ENCODE measurements at regions not wholly inside any gene's neighbourhood (a gene's known extent, or its start where the extent isn't known, plus 50 kb on each side); places are given as distances from the start of the nearest gene placed in this dataset.

GRCh38 chr4:65960751-65961150, 290.5 kb upstream of the EPHA5 start:
- TF ChIP-seq CTCF (conservative IDR thresholded peaks at IDR 0.05; ENCODE audit: low read depth, low read length) = no peak
- no peak for TF ChIP-seq EZH2 (IDR thresholded peaks at IDR 0.05; ENCODE audit: borderline replicate concordance, low read depth, low read length, poor library complexity, severe bottlenecking)
